Tongue (tissue), 1 donor: ENCODE measurements at regions not wholly inside any gene's neighbourhood (a gene's known extent, or its start where the extent isn't known, plus 50 kb on each side); places are given as distances from the start of the nearest gene placed in this dataset.
A peak's percentile ranks its signal among the peaks of the same experiment; 100 is the strongest.
"Not testable (repeated sequence)": the region's sequence is repeated elsewhere in the genome, so short reads cannot be mapped to it uniquely, and the experiment has no call there.

ENCODE experiments used
- DNase-seq: peaks from one replicate; pipeline ENCODE4 v3.0.0-alpha.2; 2015

- not testable (repeated sequence) for DNase-seq
Measured at GRCh38 chr21:6557415-6557814, 3964.0 kb upstream of the TPTE start.

GRCh38 chr21:6561168-6561567, 3960.2 kb upstream of the TPTE start:
- not testable (repeated sequence) for DNase-seq

- DNase-seq, result not testable (repeated sequence)
Measured at GRCh38 chr21:6561578-6561977, 3959.8 kb upstream of the TPTE start.

GRCh38 chr21:6564543-6565166, 3956.7 kb upstream of the TPTE start:
- not testable (repeated sequence) for DNase-seq

- peak; percentile 0 for DNase-seq
Measured at GRCh38 chr21:6565190-6566094, 3955.9 kb upstream of the TPTE start.

- not testable (repeated sequence) for DNase-seq
Measured at GRCh38 chr21:6567542-6567941, 3953.8 kb upstream of the TPTE start.

- not testable (repeated sequence) for DNase-seq
Measured at GRCh38 chr21:6569152-6569551, 3952.2 kb upstream of the TPTE start.

- not testable (repeated sequence) for DNase-seq
Measured at GRCh38 chr21:6569587-6570392, 3951.6 kb upstream of the TPTE start.

GRCh38 chr21:6570700-6571368, 3950.5 kb upstream of the TPTE start:
- not testable (repeated sequence) for DNase-seq

- DNase-seq, result not testable (repeated sequence)
Measured at GRCh38 chr21:6573576-6573975, 3947.8 kb upstream of the TPTE start.

- not testable (repeated sequence) for DNase-seq
Measured at GRCh38 chr21:6579801-6580200, 3941.6 kb upstream of the TPTE start.
